ENCODE measurements at regions not wholly inside any gene's neighbourhood (a gene's known extent, or its start where the extent isn't known, plus 50 kb on each side); places are given as distances from the start of the nearest gene placed in this dataset.

- TF ChIP-seq CTCF (conservative IDR thresholded peaks at IDR 0.05; ENCODE audit: low read depth in 2 of 2) (no peak), REST (IDR thresholded peaks at IDR 0.05; ENCODE audit: unreplicated experiment) (no peak), NANOG (IDR thresholded peaks at IDR 0.05; ENCODE audit: borderline replicate concordance) (no peak)
Measured at GRCh38 chr7:12493407-12493806, 77.1 kb upstream of the SCIN start.
